HG03575 (cell line): ENCODE measurements at regions not wholly inside any gene's neighbourhood (a gene's known extent, or its start where the extent isn't known, plus 50 kb on each side); places are given as distances from the start of the nearest gene placed in this dataset.
"Not testable (repeated sequence)": the region's sequence is repeated elsewhere in the genome, so short reads cannot be mapped to it uniquely, and the experiment has no call there.

Experiments used
- ATAC-seq: cut with Tn5 transposase; IDR thresholded peaks from one replicate; pipeline ENCODE4 v1.9.1; 2021; ENCODE audit not compliant: unreplicated experiment, insufficient number of reproducible peaks, low FRiP score; ENCODE audit errors: extremely low read depth

- ATAC-seq, result no peak
These were observed 254.1 kb upstream of the ACTBL2 start for GRCh38 chr5:57736716-57737115.

- ATAC-seq, result not testable (repeated sequence)
These were observed 252.9 kb upstream of the ACTBL2 start for GRCh38 chr5:57735279-57736153.

GRCh38 chr5:57734296-57734695 is 251.7 kb upstream of the ACTBL2 start:
- ATAC-seq, result no peak

- ATAC-seq, result no peak
These were observed 245.0 kb upstream of the ACTBL2 start for GRCh38 chr5:57727591-57727990.

GRCh38 chr5:57725658-57726504 is 243.3 kb upstream of the ACTBL2 start:
- no peak for ATAC-seq

GRCh38 chr5:57724836-57725235 is 242.2 kb upstream of the ACTBL2 start:
- ATAC-seq, result no peak

GRCh38 chr5:57721226-57721625 is 238.6 kb upstream of the ACTBL2 start:
- ATAC-seq, result no peak

GRCh38 chr5:57720656-57721055 is 238.0 kb upstream of the ACTBL2 start:
- no peak for ATAC-seq

- ATAC-seq, result no peak
These were observed 236.6 kb upstream of the ACTBL2 start for GRCh38 chr5:57719216-57719615.

GRCh38 chr5:57718155-57718554 is 235.5 kb upstream of the ACTBL2 start:
- no peak for ATAC-seq

GRCh38 chr5:57717555-57717954 is 234.9 kb upstream of the ACTBL2 start:
- no peak for ATAC-seq

- ATAC-seq, result no peak
These were observed 234.1 kb upstream of the ACTBL2 start for GRCh38 chr5:57716661-57717060.

- no peak for ATAC-seq
These were observed 232.7 kb upstream of the ACTBL2 start for GRCh38 chr5:57715296-57715695.

- ATAC-seq, result not testable (repeated sequence)
These were observed 230.9 kb upstream of the ACTBL2 start for GRCh38 chr5:57713535-57713934.

GRCh38 chr5:57711946-57712345 is 229.3 kb upstream of the ACTBL2 start:
- ATAC-seq, result no peak

- no peak for ATAC-seq
These were observed 228.9 kb upstream of the ACTBL2 start for GRCh38 chr5:57711471-57711870.

- no peak for ATAC-seq
These were observed 227.5 kb upstream of the ACTBL2 start for GRCh38 chr5:57710126-57710525.

- no peak for ATAC-seq
These were observed 223.2 kb upstream of the ACTBL2 start for GRCh38 chr5:57705769-57706168.

GRCh38 chr5:57703721-57704120 is 221.1 kb upstream of the ACTBL2 start:
- no peak for ATAC-seq

- ATAC-seq, result no peak
These were observed 217.9 kb upstream of the ACTBL2 start for GRCh38 chr5:57700484-57700883.
